GM21786 (cell line): ENCODE measurements at regions not wholly inside any gene's neighbourhood (a gene's known extent, or its start where the extent isn't known, plus 50 kb on each side); places are given as distances from the start of the nearest gene placed in this dataset.
"Not testable (repeated sequence)": the region's sequence is repeated elsewhere in the genome, so short reads cannot be mapped to it uniquely, and the experiment has no call there.

Experiments
- ATAC-seq: cut with Tn5 transposase; IDR thresholded peaks from one replicate; pipeline ENCODE4 v1.9.1; 2021; ENCODE audit not compliant: unreplicated experiment

DNA sequence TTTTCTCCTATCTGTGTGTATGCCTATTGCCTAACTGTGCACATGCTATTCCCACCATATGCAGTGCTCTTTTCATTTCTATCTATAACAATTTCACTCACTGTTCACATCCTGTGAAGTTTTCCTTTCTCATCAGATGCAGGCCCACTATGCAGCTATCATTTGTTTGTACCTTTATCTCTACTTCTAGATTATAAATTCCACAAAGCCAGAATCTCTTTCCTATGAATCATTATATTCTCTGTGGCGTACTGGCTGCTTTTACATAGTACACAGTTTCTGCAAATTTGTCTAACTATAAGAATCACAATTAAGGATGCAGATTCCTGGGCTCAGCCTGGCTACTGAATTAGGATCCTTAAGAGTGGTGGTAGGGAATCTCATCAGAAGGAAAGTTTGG, 600.8 kb upstream of the ARRDC3 start:
- no peak for ATAC-seq

DNA sequence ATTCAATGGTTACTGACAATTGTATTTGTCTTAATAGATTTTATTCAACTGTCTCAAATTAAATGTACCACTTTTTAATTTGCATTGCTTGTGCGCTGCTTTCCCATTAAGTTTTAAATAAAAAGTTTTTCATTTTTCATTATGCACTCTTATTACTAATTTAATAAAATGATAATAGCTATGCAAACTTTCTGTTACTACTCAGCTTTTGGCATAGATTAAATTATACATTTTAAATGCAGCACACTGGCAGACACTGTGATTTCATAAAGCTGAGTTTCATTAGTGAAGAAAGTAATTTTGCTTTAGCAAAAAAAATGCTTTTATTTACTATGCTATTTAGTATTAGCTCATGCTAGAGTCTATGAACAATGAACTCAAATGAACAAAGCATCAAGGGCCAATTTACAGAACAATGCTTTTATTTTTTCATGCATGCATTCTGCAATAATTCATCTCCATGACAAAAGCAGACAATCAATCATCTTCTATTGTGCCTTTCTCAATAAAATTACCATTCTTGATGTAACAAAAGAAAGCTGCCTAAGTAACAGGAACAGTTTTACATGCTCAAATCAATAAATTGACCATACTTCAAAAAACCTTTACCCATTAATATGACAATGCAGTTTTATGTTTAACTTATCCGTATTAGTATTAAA, 595.2 kb upstream of the ARRDC3 start:
- no peak for ATAC-seq

DNA sequence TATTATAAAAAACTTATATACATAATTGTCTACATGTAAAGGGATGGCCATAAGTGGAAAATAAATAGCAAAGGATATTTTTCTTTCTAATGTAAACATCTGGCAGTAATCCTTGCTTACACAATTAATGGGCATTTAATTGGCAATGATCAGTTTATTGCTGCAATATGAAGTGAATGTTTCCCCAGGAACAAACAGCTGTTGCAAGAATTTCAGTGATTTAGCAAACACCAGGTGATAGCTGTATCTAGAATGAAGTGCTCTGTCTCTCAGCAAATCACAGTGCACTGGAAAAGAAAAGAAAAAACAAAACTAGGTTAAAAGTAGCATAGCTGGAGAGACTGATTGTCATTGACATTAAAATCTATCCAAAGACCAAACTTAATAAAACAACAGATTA, 594.5 kb upstream of the ARRDC3 start:
- ATAC-seq: no peak

DNA sequence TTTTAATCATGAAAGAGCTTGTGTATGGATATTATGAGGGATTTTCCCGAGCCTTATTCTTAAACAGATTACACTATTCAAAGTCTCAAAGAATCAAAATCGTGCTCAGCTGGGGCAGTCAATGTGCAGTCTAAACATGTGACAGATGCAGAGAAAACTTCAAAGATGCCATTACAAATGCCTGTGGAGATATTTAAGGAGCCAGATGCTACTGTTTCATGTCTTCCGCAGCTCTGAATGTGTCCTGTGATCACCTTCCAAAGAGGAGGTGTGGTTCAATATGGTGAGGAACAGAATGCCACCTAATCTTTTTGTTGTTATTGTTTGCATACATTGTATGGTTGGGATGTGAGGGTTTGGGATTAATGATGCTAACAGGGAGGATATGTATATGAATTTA, 593.3 kb upstream of the ARRDC3 start:
- ATAC-seq: no peak

DNA sequence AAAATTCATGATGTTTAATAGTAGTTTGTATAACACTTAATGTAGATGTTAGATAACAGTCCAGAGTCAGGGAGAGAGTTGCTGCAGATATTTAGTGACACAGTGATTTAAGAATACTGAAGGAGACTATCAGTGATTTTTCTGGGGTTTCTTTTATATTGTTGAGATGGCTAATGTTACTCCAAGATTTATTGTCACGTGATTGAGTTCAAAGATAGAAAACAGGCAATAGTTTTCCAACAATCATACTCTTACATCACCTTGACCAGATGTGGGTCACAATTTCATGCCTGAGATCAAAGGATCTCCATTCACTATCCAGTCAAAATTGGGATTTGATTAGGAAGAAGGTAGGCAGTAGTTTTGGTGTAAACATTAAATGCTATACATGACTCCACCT, 580.0 kb upstream of the ARRDC3 start:
- ATAC-seq: no peak

DNA sequence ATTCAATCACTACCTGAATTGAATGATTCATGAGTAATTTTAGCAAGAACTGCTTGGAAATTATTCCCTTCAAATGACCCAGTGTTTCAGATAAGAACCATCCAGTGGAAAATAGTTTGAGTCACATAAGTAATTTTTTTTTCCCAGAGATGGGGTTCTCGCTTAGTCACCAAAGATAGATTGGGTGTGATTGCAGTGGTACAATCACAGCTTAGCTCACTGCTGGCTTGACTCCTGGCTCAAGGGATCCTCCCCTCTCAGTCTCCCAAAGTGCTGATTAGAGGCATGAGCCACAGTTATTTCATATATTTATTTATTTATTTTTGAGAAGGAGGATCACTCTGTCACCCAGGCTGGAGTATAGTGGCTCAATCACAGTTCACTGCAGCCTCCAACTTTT, 574.5 kb upstream of the ARRDC3 start:
- no peak for ATAC-seq

DNA sequence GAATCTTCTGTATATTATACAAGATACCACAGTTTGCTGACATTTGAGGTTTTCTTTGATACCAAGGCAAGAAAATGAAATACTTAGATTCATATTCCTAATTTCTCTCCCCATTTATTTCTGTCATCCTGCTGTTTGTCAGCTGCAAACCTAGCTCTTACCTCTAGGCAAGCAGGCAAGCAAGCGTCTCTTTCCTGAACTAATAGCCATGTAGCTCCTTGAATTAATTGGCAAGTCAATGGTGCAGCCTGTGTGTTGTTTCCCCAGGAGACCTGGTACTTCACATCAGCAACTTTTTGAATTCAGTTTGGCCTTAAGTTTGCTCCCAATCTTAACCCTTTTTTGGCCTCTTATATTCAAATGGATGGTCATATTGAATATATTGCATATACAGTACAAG, 573.6 kb upstream of the ARRDC3 start:
- ATAC-seq: no peak

DNA sequence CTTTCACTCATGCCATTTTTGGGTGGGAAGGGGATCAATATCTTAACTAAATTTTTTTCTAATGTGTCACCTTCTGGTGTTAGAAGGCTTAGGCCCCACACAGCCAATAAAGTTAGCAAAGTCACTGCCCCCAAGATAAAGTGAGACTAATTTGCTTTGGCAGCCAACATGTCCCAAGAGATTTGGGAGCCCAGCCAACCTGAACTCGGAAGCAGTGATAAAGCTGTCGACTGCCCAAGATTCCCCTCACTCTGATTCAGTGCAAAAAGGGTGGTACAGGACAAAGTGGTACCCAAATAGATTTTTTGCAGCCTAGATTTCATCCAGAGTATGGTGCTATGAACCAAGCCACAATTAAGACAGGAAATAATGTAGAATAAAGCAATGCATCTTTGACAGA, 572.5 kb upstream of the ARRDC3 start:
- ATAC-seq: no peak

DNA sequence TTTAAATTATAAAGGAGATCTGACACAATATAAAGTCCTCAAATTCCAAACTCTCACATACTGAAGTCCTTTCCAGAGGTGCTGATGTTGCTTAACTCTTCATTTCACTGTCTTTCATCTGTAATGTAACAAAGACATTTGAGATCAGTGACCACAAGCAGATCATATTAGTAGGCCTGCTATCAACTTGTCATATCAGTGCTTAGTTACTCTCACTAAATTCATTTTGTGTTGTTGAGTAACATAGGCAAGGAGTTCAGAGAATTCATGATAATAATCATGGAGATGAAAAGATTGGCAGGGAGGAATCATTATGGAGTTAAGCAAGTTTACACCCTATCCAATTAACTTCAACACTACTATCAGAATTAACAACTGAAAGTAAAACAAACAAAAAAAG, 571.0 kb upstream of the ARRDC3 start:
- no peak for ATAC-seq

DNA sequence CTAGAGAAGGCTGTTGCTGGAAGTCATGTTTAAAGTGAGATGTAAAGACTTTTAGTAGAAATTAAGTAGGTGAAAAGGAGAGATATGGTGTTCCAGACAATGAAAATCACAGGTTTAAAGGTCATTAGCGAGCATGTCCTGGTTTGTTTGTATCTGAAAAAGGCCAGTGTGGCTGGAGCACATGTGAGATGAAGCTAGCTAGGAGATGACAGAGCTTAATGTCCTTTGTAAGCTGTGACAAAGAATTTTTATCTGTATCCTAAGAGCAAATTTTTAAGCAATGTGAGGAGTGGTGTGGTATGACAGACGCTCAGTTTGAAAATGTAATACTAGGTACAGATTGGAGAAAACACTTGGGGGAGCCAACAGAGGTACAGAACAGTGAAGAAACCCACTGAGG, 567.2 kb upstream of the ARRDC3 start:
- no peak for ATAC-seq

DNA sequence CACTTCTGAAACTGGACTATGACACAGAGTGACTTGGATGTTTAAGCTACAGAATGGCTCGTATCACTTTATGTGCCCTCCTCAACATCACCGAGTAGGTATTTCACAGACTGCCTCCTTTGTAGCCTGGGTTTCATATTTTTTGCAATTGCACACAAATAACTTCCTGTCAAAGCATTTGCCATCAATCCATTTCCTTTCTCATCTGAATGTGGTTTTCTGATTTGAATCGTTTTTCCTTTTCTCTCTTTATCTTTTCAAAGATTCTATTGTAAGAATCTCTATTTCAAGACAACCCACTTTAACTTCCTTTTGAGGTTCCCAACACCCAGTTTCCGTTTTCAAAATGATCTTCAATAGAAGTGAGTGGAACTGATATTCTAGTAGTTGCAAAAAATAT, 563.8 kb upstream of the ARRDC3 start:
- no peak for ATAC-seq

DNA sequence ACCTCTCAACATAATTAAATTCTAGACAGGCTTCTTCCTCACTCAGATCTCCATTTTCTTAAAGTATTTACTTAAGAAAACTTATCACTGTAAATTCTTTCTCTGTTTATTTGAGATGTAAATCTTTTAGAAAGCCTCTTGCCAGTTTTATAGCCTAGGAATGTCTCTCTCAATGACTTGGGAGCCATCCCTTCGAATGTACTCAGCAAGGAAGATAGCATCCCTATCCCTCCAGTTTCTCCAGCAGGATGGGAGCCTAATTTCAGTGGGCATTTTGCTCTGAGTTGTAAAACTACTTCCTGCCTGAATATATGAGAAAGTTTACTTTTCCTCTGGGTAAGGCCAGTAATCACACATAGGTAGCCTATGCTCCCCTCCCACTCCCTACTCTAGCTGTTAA, 558.5 kb upstream of the ARRDC3 start:
- ATAC-seq: no peak

DNA sequence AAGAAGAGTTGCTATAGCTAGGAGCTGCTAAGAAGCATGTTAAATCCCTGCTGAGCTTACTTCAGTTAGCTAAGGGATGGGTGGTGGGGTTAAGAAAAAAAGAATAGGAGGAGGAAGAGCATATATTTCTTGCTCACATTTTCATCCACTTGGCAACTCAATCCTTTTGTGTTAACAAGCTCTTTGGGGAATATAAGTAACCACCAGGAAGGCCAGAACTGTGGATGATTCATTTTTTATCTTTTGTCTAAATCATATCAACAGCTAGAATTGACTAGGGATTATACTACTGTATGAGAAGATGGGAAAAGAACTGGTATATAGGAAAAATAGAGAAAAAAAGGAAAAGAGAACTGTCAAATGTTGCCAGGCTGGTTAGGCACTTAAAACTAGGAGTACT, 555.3 kb upstream of the ARRDC3 start:
- no peak for ATAC-seq

DNA sequence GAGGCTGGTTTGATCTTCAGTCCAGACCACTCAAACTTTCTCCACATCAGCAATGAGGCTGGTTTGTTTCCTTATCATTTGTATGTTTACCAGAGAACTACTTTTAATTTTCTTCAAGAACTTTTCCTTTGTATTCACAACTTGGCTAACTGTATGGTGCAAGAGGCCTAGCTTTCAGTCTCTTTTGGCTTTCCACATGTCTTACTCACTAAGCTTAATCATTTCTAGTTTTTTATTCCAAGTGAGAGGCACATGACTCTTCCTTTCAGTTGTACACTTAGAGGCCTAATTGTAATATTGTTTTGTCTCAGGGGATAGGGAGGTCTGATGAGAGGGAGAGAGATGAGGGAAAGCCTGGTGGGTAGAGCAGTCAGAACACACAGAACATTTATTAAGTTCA, 554.0 kb upstream of the ARRDC3 start:
- ATAC-seq: no peak

DNA sequence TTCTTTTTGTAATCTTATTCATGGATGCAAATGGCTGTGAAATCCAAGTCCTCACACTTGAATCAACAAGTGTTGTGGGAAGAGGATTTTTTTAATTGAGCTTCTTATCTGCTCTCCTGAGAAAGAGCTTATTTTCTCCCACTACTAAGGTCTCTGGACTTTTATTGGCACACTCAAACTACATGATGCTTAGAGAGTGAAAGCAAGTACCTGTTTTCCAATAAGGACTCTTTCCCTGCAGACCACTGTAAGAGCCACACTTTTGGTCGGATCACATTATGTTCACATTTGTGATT, 546.4 kb upstream of the ARRDC3 start:
- no peak for ATAC-seq

DNA sequence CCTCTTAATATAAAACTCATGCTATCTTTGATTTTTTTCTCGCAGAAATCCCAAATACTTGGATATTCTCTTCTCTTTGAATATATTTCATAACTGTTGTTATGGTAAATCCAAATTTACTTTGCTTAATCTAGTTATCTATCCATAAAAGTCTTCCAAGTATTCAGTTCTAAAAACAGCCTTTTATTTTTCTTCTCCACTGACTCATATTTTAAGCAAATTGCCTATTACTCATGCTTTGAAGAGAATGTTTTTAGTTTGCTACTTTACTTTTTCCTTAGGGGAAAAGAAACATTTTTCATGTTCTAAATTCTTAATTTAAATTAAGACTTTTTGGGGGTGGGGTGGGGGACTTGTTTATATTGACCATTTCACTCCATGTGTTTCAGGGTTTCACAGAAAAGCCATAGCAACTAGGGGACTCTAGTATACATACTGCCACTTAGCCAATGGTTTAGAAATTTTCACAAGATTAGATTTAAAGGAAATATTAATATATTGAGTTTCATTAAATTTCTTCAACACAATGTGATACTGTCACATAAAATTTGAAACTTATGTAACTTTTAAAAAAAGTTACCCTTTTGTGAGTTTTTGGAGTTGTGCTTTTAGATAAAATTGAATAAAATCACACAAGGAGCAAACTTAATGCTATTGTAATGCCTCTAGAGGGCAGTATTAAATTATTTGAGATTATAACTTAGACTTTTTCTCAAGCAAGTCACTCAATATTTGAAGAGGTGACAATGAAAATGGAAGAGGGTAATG, 545.8 kb upstream of the ARRDC3 start:
- ATAC-seq: no peak

DNA sequence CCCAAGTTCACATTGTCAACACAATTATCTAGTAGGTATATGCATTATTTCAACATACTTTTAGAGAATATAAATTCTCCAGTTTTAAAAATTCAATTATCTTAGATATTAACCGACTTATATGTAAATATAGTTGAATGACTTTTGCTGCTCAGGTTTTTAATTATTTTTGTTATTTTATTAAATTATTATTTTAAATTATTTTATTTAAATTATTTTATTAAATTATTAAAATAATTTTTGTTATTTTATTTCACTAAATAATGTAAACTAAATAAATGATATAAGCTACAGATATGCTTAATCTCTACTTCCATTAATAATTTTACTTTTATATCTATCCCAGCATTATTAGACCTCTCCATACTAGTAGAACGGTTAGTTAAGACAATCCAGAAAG, 544.3 kb upstream of the ARRDC3 start:
- ATAC-seq: no peak

DNA sequence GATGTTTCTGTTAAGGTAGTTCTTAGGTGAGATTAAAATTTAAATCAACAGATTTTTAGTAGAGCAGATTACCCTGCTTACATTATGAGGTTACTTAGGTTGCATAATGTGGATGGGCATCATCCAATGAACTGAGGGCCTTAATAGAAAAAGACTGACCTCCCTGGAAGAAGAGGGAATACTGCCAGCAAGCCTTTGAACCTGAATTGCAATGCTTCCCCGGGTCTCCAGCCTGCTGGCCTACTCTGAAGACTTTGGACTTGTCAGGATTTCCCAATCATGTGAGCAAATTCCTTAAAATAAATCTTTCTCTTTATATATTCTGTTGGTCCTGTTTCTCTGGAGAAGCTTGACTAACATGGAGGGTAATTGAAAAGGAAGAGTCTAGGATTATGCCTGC, 542.1 kb upstream of the ARRDC3 start:
- ATAC-seq: no peak

DNA sequence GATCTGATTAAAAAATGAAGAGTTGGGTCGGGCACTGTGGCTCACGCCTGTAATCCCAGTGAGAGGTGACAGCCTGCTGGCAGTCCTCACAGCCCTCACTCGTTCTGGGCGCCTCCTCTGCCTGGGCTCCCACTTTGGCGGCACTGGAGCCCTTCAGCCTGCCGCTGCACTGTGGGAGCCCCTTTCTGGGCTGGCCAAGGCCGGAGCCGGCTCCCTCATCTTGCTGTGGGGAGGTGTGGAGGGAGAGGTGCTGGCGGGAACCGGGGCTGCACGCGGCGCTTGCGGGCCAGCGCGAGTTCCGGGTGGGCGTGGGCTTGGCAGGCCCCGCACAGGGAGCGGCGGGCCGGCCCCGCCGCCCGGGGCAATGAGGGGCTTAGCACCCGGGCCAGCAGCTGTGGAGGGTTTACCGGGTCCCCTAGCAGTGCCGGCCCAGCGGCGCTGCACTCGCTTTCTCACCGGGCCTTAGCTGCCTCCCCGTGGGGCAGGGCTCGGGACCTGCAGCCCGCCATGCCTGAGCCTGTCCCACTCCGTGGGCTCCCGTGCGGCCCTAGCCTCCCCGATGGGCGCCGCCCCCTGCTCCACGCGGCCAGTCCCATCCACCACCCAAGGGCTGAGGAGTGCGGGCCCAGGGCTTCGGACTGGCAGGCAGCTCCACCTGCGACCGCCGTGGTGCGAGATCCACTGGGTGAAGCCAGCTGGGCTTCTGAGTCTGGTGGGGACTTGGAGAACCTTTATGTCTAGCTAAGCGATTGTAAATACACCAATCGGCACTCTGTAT, 534.1 kb upstream of the ARRDC3 start:
- ATAC-seq: not testable (repeated sequence)

DNA sequence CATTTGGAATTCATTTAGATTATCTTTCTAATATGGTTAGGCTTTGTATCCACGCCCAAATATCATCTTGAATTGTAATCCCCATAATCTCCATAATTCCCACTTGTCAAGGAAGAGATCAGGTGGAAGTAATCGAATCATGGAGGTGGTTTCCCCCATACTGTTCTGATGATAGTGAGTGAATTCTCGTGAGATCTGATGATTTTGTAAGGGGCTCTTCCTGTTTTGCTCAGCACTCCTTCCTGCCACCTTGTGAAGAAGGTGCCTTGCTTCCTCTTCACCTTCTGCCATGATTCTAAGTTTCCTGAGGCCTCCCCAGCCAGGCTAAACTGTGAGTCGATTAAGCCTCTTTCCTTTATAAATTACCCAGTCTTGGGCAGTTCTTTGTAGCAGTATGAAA, 527.5 kb upstream of the ARRDC3 start:
- ATAC-seq: no peak

DNA sequence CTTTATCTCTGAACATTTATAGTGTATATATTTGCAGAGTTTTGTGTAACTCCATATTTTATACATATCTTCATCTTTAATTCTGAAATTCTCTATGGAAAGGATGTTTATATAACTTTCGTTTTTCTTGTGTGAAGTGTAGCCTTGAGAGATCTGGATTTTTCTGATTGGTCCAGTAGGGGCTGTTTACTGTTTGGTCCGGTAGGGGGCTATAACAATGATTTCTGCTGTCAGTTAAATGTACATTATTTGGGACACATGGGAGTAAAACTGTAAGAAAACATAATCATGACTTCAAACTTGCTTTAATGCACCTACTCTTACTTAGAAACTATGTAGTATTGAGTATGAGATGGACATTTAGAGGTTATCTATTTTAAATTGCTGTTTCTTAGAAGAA, 527.1 kb upstream of the ARRDC3 start:
- no peak for ATAC-seq

DNA sequence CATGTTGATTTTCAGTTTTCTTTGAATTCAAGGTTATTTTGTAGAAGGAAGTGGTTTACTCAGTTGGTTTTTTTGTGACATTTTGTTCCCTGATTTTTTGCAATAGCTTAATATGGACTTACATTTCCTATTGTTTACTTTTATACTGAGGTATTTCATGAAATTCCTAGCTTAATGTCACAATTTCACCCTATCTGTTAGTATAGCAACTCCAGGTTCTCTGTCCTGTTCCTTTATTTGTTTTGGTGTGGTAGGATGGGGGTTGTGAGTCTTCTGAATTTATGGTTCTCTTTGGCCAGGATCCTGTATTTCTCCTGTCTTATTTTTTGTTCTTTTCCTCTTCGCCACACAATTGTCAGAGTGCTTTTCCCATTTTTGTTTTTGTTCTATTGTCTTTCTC, 523.4 kb upstream of the ARRDC3 start:
- no peak for ATAC-seq
